Mucosa of rectum (tissue), 2 donors: ENCODE measurements at regions not wholly inside any gene's neighbourhood (a gene's known extent, or its start where the extent isn't known, plus 50 kb on each side); places are given as distances from the start of the nearest gene placed in this dataset.
A peak's percentile ranks its signal among the peaks of the same experiment; 100 is the strongest.
"Not testable (repeated sequence)": the region's sequence is repeated elsewhere in the genome, so short reads cannot be mapped to it uniquely, and the experiment has no call there.

Source experiments
- H3K27ac ChIP-seq, 2 donors: one replicate each; pipeline ENCODE4 v1.7.0; 2013; ENCODE audit warnings: inconsistent platforms in 2 of 2, low read depth in 2 of 2, low read length in 2 of 2
- H3K27me3 ChIP-seq, 2 donors: one replicate each; pipeline ENCODE4 v1.7.0; 2013; ENCODE audit warnings: low read length in 2 of 2; ENCODE audit not compliant: control insufficient read depth in 2 of 2, insufficient read depth in 2 of 2
- H3K36me3 ChIP-seq, 2 donors: one replicate each; pipeline ENCODE4 v1.7.0; 2013; ENCODE audit warnings: low read length in 2 of 2; ENCODE audit not compliant: control insufficient read depth in 2 of 2, insufficient read depth in 2 of 2
- H3K4me1 ChIP-seq, 2 donors: one replicate each; pipeline ENCODE4 v1.7.0; 2013; ENCODE audit warnings: low read length in 2 of 2, mild to moderate bottlenecking in 1 of 2; ENCODE audit not compliant: control insufficient read depth in 2 of 2, insufficient read depth in 2 of 2
- H3K4me3 ChIP-seq, 2 donors: one replicate each; pipeline ENCODE4 v1.7.0; 2013; ENCODE audit warnings: low read length in 2 of 2
- H3K9ac ChIP-seq, 2 donors: one replicate each; pipeline ENCODE4 v1.7.0; 2013; ENCODE audit warnings: low read length in 2 of 2, low read depth in 1 of 2, mild to moderate bottlenecking in 1 of 2
- H3K9me3 ChIP-seq, 2 donors: one replicate each; pipeline ENCODE4 v1.7.0; 2013; ENCODE audit warnings: low read length in 2 of 2; ENCODE audit not compliant: control insufficient read depth in 2 of 2
- donor health status: healthy.
- donor health status: Normal muscosa, but diverticular disease.

DNA sequence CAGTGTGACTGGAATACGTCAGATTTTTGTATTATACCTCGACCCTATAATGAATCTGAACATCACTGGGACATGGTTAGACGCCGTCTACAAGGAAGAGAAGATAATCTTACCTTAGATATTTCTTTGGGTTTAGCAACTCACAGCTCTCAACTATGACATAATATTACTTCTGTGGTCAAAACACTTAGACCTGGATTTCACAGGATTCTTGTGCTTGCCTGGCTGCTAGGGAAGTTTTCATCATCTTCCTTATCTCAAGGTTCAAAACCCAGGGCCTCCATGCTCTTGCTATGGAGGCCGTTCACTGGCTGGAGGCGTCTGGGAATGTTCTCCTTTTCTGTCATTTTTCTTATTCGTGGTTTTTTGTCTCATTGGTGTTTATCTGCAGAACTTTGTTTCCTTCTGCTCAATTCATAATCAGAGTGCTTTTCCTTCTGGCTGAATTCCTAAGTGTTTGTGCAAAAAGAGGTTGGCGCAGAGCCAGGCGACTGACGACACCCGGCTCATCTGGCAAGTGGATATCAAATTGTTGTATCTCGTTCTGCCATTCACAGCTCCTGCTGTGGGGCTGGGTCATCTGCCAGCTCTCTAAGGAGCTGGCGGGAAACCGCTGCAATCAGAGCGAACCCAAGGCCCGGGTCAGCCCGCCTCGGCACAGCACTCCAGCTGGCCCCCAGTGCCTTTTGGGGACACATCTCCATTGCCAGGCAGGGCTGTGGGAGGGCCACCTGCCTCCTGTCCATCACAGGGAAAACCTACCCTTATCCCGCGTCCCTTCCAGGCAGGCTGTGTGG, 68.1 kb upstream of the DEFB108B start:
- not testable (repeated sequence) for H3K27me3 ChIP-seq, H3K27ac ChIP-seq, H3K9me3 ChIP-seq

DNA sequence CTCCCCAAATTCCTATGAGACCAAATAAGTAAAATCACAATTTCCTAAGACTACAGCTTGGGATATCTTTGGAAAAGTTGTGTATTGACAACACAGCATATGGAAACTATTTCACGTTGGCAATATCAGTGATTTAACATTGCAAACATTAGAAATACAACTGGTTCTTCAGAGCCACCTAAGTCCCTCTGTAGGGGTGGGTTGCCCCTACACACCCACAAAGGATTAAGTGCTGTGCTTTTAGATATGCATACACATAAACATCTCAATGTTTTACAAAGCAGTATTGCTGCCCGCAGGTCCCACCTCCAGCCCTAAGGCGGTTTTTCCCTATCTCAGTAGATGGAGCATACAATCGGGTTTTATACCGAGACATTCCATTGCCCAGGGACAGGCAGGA, 66.0 kb upstream of the DEFB108B start:
- not testable (repeated sequence) for H3K9ac ChIP-seq, H3K27me3 ChIP-seq, H3K4me1 ChIP-seq, H3K27ac ChIP-seq, H3K4me3 ChIP-seq, H3K36me3 ChIP-seq, H3K9me3 ChIP-seq

More for the DNA sequence above, 68.1 kb upstream of the DEFB108B start:
- not testable (repeated sequence) for H3K36me3 ChIP-seq, H3K4me1 ChIP-seq, H3K9ac ChIP-seq, H3K4me3 ChIP-seq

DNA sequence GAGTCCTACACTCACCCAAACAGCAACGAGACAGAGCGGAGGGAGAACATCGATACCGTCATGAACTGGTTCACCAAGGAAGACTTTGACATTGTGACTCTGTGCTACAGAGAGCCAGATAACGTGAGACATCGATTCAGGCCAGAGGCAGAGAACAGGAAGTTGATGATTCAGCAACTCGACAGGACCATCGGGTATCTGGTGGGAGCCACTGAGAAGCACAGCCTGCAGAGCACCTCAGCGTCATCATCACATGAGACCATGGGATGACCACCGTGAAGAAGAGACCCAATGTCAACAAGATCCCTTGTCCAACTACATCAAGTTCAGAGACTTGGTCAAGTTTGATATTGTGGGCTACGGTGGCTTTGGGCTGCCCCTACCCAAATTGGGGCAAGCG, 60.8 kb upstream of the DEFB108B start:
- H3K36me3 ChIP-seq, H3K9ac ChIP-seq, H3K27ac ChIP-seq, H3K9me3 ChIP-seq, H3K27me3 ChIP-seq, H3K4me1 ChIP-seq, H3K4me3 ChIP-seq: not testable (repeated sequence)

DNA sequence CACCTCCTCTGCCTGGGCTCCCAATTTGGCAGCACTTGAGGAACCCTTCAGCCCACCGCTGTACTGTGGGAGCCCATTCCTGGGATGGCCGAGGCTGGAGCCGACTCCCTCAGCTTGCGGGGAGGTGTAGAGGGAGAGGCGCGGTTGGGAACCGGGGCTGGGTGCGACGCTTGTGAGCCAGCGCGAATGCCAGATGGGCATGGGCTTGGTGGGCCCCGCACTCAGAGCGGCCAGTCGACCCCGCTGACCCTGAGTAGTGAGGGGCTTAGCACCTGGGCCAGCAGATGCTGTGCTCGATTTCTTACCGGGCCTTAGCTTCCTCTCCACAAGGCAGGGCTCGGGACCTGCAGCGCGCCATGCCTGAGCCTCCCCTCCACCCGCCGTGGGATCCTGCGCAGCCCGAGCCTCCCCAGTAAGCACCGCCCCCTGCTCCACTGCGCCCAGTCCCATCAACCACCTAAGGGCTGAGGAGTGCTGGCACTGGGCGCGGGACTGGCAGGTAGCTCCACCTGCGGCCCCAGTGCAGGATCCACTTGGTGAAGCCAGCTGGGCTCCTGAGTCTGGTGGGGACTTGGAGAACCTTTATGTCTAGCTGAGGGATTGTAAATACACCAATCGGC, 58.3 kb upstream of the DEFB108B start:
- Histone ChIP-seq H3K9me3 (no peaks in the 10 kb centered on the region), H3K27me3 (no peaks in the 10 kb centered on the region), H3K27ac (no peak overlapping the region), H3K4me3 (no peak overlapping the region), H3K36me3 (no peaks in the 10 kb centered on the region), H3K9ac (no peak overlapping the region), H3K4me1 (no peaks in the 10 kb centered on the region)

DNA sequence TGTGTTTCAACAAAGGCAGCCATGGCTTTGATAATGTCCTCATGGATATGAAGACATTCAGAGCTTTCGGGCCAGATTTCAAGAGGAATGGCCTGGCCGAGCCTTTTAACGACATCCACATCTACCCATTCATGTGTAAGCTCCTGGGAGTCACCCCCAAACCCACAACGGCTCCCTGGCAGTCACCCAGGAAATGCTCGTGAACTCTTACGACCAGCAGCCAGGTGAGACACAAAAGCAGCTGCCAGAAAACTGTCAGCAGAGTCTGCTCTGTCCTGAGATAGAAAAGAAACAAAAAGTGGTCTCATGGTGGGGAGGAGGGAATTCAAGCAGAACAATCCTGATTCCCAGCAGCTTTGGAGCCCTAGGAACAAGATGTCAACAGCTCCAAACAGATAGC, 52.9 kb upstream of the DEFB108B start:
- H3K9ac ChIP-seq, H3K9me3 ChIP-seq, H3K36me3 ChIP-seq, H3K27ac ChIP-seq, H3K4me1 ChIP-seq, H3K27me3 ChIP-seq: not testable (repeated sequence)
- peak overlapping the region in 1 of 2 donors; percentile 15 for H3K4me3 ChIP-seq

DNA sequence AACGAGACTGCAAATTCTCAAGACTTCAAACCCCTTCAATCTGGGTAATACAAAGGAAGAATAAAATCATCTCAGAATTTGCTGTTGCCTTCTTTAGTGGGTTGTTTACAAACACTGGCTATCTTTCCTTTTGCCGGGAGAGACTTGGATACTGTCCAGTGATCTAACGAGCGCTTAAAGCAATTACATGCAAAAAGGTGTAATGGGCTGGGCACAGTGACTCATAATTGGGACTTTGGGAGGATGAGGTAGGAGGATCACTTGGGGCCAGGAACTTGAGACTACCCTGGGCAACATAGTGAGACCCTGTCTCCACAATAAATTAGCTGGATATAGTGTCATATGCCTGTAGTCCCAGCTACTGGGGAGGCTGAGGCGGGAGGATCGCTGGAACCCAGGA, 52.2 kb upstream of the DEFB108B start:
- not testable (repeated sequence) for H3K36me3 ChIP-seq, H3K4me3 ChIP-seq, H3K27me3 ChIP-seq, H3K9me3 ChIP-seq, H3K4me1 ChIP-seq, H3K9ac ChIP-seq, H3K27ac ChIP-seq

DNA sequence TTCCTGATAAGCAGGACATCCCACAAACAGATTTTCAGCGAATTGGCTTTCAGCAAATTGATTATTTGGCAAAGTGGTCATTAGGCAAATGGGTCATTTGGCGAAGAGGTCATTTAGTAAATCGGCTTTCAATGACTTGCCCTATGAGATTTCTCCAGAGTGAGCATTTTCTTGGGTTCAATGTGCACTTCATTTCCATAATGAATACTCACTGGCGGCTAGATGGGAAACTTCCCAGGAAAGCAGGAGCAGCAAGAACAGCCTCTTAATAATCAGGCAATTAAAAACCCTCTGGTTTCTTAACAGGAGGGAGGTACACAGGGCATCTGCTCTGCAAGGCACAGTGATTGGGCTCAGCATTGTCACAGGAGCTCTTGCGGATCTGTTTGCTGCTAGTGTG, 51.5 kb upstream of the DEFB108B start:
- not testable (repeated sequence) for H3K36me3 ChIP-seq, H3K27me3 ChIP-seq, H3K4me1 ChIP-seq, H3K27ac ChIP-seq, H3K4me3 ChIP-seq, H3K9ac ChIP-seq, H3K9me3 ChIP-seq

DNA sequence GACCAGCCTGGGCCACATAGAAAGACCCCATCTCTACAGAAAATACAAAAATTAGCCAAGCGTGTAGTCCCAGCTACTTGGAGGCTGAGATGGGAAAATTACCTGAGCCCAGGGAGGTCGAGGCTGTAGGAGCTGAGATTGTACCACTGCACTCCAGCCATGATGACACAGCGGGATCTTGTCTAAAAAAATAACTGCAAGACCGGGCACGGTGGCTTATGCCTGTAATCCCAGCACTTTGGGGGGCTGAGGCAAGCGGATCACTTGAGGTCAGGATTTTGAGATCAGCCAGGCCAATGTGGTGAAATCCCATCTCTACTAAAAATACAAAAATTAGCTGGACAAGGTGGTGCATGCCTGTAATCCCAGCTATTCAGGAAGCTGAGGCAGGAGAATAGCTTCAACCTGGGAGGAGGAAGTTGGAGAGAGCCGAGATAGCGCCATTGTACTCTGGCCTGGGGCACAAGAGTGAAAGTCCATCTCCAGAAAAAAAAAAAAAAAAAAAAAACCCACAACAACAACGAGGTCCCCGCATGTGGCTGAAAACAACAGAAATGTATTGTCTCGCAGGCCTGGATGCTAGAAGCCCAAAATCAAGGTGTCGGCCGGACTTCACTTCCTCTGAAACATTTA, 50.7 kb upstream of the DEFB108B start:
- H3K9ac ChIP-seq, H3K4me3 ChIP-seq, H3K36me3 ChIP-seq, H3K4me1 ChIP-seq, H3K9me3 ChIP-seq, H3K27ac ChIP-seq, H3K27me3 ChIP-seq: not testable (repeated sequence)

DNA sequence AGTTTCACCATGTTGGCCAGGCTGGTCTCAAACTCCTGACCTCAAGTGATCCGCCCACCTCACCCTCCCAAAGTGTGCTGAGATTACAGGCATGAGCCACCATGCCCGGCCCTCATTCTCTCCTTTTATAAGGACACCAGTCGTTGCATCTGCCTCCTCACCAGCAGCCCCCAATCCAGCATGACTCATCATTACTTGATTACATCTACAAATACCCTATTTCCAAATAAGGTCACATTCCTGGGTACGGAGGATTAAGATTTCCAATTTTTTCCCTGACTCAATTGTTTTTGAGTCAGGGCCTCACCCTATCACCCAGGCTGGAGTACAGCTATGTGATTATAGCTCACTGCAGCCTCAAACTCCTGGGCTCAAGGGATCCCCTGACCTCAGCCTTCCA, 49.8 kb upstream of the DEFB108B start:
- not testable (repeated sequence) for H3K9me3 ChIP-seq, H3K36me3 ChIP-seq, H3K9ac ChIP-seq, H3K4me1 ChIP-seq, H3K4me3 ChIP-seq, H3K27me3 ChIP-seq, H3K27ac ChIP-seq
